GM21825 (cell line): ENCODE measurements at regions not wholly inside any gene's neighbourhood (a gene's known extent, or its start where the extent isn't known, plus 50 kb on each side); places are given as distances from the start of the nearest gene placed in this dataset.

Source experiments
- ATAC-seq: cut with Tn5 transposase; IDR thresholded peaks from one replicate; pipeline ENCODE4 v1.9.1; 2021; ENCODE audit warnings: mild to moderate bottlenecking, moderate library complexity; ENCODE audit not compliant: unreplicated experiment

DNA sequence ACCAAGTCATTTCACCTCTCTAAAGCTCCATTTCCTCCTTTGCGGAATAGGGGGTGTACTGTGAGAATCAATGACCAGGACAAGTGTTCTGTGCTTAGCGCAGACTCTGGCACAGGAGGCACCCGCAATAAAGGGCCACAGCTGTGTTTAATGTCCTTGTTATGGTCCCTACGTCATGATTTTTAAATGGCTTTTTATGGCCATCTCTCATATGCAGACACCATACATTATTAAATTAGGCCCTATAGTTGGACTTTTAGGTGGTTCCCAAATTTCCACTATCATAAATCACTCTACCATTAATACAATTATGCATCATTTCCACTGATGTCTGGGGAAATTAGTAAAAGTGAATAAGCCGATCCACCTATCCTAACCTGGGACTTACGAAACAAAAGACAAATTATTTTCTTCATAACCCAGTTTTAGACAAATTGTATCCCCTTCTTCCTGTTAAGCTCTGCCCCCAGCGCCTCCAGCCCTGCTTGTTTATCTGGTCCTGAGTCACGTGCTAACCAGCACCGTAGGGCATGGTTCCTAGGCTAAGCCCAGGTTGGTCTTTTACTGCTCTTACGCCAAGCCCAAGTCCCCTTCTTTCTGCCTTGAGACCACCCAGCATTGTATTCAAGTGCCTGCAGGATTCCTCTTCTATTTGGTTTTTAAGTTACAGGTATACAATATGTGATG lies 278.3 kb downstream of the SHQ1 start:
- ATAC-seq, result no peak

DNA sequence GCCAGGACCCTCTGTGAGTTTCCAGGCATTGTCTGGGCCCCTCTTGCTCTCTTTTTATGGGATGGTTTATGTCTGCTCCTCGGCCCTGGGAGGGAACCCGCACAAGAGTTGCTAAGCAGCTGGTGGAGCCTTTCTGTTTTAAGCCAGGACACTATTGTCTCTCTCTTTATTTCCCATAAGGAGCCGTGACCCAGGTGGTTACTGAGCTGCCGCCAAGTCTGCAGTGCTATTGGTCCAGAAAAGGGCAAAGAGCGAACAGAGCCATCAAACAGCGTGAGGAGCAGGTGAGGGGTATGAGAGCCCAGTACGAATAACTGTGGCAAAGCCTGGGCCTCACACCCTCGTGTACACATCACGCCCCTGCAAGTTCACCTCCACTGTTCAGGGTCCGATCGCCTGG lies 280.2 kb downstream of the SHQ1 start:
- no peak for ATAC-seq

GRCh38 chr3:72567474-72567873 lies 280.8 kb downstream of the SHQ1 start:
- no peak for ATAC-seq

DNA sequence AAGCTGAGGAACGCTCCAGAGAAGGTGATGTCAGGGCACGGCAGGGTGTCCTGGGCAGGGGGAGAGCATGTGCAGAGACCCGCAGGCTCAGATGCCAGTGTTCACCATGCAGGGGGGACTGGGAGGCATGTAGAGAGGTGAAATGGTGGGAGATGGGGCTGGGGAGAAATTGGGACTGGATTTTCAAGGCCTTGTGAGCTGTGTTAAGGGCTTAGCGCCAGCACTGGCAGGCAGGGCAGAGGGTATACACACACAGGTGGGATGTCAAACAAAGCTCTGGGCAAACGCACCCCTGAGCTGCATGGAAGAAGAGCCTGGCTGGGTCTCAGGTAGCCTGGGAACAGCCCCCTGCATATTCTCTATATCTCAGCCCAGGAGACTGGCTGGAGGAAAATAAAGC lies 282.7 kb downstream of the SHQ1 start:
- no peak for ATAC-seq

DNA sequence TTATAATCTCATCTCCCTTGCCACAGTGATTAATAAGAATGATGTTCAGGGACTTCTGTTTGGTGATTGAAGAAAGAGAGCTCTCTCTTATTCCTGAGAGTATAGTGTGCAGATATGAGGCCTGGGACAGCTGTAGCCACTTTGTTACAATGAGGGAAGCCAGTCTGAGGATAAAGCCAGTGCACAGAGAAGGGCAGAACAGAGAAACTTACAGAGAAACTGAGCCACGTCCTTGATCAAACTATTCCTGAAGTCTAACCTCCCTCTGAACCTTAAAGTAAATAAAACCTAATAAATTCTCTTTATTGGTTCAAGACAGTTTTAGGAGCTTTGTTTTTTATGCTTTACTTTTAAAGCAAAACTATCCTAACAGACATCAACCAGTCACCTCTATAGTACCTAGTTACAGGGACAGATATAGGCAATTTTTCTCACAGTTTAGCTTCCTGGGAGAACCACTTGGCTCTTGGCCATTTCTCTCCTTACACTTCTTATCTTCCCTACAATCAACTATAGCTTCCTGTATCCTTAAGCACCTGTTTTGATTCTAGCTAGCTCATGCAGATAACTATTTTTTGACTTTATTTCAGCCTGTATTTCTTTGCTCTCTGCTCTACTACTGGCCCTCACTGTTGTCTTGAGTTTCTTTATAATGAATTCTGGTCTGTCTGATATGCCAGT lies 284.4 kb downstream of the SHQ1 start:
- ATAC-seq, result no peak

- no peak for ATAC-seq
Observed at GRCh38 chr3:72560846-72561675, 287.2 kb downstream of the SHQ1 start.

DNA sequence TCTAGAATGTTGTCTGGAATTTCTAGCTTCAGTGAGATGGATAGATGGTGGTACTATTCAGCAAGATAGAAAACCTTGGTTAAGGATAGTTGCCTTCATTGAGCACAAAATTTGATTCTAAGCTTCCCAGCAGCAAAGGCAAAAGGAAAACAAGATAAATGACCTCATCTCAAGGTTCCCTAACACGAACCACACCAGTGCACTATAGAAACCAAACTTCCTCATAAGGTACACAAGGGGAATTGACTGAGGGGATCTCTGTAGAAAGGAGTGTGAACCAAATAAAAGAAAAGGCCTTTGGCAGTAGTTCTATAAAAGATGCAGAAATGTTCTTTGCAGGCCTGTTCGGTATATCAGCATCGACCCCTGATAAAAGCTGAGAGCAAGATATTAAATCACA lies 288.9 kb downstream of the SHQ1 start:
- no peak for ATAC-seq

DNA sequence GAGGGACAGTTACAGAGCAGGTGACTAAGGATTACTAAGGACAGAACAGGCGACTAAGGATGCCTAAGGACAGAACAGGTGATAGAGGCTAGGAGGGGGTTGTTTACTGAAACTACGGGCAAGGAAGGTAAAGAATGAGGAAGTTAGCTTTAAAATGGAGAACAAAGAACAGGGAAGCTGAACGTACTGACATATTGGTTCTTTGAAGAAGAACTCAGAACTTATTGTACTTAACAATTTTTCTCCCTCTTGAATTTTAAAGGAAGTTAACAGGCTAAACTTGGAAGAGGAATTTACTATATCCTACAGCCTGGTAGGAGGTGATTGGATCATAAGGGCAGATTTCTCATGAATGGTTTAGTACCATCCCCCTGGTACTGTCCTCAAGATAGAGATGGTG lies 290.2 kb downstream of the SHQ1 start:
- ATAC-seq, result no peak

GRCh38 chr3:72555714-72556113 lies 292.5 kb downstream of the SHQ1 start:
- no peak for ATAC-seq

DNA sequence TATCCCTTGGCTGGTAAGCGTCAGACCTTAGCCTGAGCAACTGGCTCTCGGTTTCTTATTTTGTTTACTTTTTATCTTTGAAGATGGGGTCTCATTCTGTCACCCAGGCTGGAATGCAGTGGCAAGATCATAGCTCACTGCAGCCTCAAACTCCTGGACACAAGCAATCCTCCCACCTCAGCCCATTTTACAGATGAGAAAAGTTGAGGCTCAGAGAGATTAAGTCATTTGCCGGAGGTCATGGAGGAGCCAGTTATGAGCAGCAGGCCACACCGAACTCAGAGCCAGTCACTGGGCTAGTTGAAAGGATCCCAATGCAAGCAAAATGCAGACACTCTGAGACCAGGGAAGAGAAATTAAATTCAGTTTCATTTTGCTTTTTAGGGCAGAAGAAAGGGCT lies 293.6 kb downstream of the SHQ1 start:
- ATAC-seq, result no peak

- ATAC-seq, result no peak
Observed at GRCh38 chr3:72553298-72553697, 294.9 kb downstream of the SHQ1 start.

DNA sequence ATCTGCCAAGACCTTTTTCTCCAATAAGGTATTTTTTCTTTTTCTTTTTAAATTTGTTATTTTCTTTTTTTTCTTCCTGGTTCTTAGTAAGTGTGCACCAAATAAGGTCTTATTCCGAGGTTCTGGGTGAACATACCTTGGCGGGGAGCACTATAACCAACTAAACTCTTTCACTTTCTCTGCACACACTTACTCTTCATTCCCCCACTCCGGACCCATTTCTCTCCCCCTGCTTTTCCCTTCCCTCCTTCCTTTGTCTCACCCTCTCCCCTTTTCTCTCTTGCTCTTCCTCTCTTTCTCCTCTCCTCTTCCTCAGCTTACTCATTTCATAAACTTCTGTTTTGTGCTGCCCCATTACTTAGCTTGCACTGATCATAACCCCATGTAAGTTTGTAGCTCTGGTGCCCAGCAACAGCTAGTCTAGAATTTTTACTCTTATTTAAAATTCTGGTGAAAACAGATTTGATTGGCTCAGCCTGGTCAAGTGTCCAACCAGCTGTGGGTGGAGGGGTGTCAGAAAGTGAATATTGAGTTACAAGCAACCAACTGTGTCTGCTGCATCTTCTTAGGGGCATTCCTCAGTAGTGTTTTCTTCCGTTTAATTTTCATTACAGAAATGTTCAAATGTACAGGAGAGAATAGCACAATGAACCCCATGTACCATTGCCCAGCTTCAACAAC lies 297.5 kb downstream of the SHQ1 start:
- ATAC-seq, result no peak

- no peak for ATAC-seq
Observed at GRCh38 chr3:72549761-72550581, 298.3 kb downstream of the SHQ1 start.

DNA sequence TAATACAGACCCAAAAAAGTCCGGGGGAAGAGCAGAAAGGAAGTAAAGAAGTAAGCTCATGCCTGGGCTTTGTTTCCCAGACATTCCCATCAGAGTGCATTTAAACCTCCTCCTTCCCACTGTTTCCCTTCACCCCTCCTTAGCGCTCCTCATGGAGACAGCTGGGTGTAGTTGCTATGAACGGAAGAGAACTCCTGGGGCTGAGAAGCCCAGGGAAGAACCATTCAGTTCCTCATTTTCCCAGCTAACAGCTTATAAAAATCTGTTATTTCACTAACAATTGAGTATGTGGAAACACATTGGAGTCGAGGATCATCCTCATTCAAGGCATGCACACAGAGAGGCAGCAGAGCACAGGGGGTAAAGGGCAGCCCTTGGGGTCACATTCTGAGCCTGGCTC lies 299.3 kb downstream of the SHQ1 start:
- no peak for ATAC-seq

- ATAC-seq, result no peak
Observed at GRCh38 chr3:72548461-72548860, 299.8 kb downstream of the SHQ1 start.

GRCh38 chr3:72547183-72547582 lies 301.1 kb downstream of the SHQ1 start:
- ATAC-seq, result no peak

DNA sequence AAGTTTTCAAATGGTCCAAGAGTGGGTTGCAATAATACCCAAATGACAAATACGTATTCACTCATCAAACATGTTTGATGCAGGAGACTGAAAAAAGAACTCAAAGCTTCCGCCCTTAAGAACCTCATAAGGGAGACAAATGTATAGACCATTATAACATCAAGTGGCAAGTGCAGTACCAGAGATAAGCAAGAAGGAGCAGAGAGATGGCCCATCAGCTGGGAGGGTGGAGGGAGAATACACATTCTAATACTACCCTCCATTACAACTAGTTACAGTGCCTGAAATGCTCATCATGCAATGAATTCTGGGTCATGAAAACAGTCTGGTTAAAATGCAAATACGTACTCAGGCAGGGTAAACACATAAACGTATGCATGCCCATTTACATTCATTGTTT lies 304.0 kb downstream of the SHQ1 start:
- no peak for ATAC-seq

GRCh38 chr3:72543246-72543645 lies 305.0 kb downstream of the SHQ1 start:
- no peak for ATAC-seq

GRCh38 chr3:72542781-72543180 lies 305.5 kb downstream of the SHQ1 start:
- ATAC-seq, result no peak

DNA sequence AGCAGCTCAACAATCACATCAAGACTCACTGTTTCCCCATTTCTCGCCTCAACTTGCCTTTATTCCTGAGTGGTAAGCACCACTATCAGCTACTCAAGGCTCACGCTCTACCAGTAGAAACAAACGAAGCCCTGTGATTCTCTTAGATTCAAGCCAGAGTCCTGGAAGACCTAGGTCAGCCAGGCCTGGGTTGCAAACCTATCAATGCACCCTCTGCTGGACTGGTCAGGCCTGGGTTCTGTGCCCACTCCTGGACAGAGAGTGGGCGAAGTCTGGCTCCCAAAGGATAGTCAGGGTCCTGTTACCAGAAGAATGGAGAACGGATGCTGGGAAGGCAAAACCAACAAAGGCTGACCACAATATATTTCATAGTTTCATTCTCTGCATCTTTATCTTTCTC lies 308.4 kb downstream of the SHQ1 start:
- ATAC-seq, result no peak
